ENCODE measurements at regions not wholly inside any gene's neighbourhood (a gene's known extent, or its start where the extent isn't known, plus 50 kb on each side); places are given as distances from the start of the nearest gene placed in this dataset.

- TF ChIP-seq POLR3A (IDR thresholded peaks at IDR 0.05; ENCODE audit: borderline replicate concordance, extremely low read depth, insufficient read depth, insufficient read length) = no peak
- TF ChIP-seq CTBP1 (IDR thresholded peaks at IDR 0.05; ENCODE audit: borderline replicate concordance) = no peak
- TF ChIP-seq, protein P1, sequence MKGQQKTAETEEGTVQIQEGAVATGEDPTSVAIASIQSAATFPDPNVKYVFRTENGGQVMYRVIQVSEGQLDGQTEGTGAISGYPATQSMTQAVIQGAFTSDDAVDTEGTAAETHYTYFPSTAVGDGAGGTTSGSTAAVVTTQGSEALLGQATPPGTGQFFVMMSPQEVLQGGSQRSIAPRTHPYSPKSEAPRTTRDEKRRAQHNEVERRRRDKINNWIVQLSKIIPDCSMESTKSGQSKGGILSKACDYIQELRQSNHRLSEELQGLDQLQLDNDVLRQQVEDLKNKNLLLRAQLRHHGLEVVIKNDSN (CRISPR knock-in tag; IDR thresholded peaks at IDR 0.05) = no peak
- no peak for TF ChIP-seq FOXP1 (CRISPR knock-in tag; IDR thresholded peaks at IDR 0.05)
- no peak for TF ChIP-seq ETV6 (IDR thresholded peaks at IDR 0.05; ENCODE audit: borderline replicate concordance in 1 of 2, low read depth in 2 of 2, low read length in 1 of 2)
- TF ChIP-seq ETV6 (CRISPR knock-in tag; IDR thresholded peaks at IDR 0.05; ENCODE audit: borderline replicate concordance) = no peak
- TF ChIP-seq, protein P2, sequence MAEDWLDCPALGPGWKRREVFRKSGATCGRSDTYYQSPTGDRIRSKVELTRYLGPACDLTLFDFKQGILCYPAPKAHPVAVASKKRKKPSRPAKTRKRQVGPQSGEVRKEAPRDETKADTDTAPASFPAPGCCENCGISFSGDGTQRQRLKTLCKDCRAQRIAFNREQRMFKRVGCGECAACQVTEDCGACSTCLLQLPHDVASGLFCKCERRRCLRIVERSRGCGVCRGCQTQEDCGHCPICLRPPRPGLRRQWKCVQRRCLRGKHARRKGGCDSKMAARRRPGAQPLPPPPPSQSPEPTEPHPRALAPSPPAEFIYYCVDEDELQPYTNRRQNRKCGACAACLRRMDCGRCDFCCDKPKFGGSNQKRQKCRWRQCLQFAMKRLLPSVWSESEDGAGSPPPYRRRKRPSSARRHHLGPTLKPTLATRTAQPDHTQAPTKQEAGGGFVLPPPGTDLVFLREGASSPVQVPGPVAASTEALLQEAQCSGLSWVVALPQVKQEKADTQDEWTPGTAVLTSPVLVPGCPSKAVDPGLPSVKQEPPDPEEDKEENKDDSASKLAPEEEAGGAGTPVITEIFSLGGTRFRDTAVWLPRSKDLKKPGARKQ (CRISPR knock-in tag; IDR thresholded peaks at IDR 0.05) = no peak
Measured at GRCh38 chr11:135069063-135069462, 657.0 kb upstream of the B3GAT1 start.
